SJCRH30 (cell line): ENCODE measurements at regions not wholly inside any gene's neighbourhood (a gene's known extent, or its start where the extent isn't known, plus 50 kb on each side); places are given as distances from the start of the nearest gene placed in this dataset.

Source experiments
- DNase-seq, 2 experiments: peaks; one replicate each; pipeline ENCODE4 v3.0.0-alpha.2; 2015 to 2020
- H3K27ac ChIP-seq: fragments of 250-450 bp; sonication (Bioruptor Pico); 2 replicates; pipeline ENCODE4 v1.5.1; 2020; ENCODE audit warnings: mild to moderate bottlenecking, moderate library complexity
- H3K27me3 ChIP-seq: fragments of 250-450 bp; sonication (Bioruptor Pico); 2 replicates; pipeline ENCODE4 v1.5.1; 2020; ENCODE audit warnings: mild to moderate bottlenecking, moderate library complexity
- H3K36me3 ChIP-seq: fragments of 250-450 bp; sonication (Bioruptor Pico); 2 replicates; pipeline ENCODE4 v1.5.1; 2020; ENCODE audit warnings: mild to moderate bottlenecking, moderate library complexity
- H3K4me1 ChIP-seq: fragments of 250-450 bp; sonication (Bioruptor Pico); 2 replicates; pipeline ENCODE4 v1.5.1; 2020; ENCODE audit warnings: mild to moderate bottlenecking, moderate library complexity
- H3K4me3 ChIP-seq: fragments of 250-450 bp; sonication (Bioruptor Pico); 2 replicates; pipeline ENCODE4 v1.5.1; 2020; ENCODE audit warnings: mild to moderate bottlenecking, moderate library complexity
- H3K9me3 ChIP-seq: fragments of 250-450 bp; sonication (Bioruptor Pico); replicated peaks from 2 replicates; pipeline ENCODE4 v1.5.1; 2020; ENCODE audit warnings: mild to moderate bottlenecking, moderate library complexity

- no peaks in the 10 kb centered on the region; the same call in 1 of the 2 replicates for H3K36me3 ChIP-seq
- no peaks in the 10 kb centered on the region for H3K27me3 ChIP-seq
- no peak overlapping the region for H3K27ac ChIP-seq
- no peaks in the 10 kb centered on the region for H3K4me1 ChIP-seq
- DNase-seq = no peak
- no peaks in the 10 kb centered on the region for H3K9me3 ChIP-seq
- no peak overlapping the region for H3K4me3 ChIP-seq
Observed at GRCh38 chr15:62781081-62781497, 261.5 kb upstream of the TPM1 start.

DNA sequence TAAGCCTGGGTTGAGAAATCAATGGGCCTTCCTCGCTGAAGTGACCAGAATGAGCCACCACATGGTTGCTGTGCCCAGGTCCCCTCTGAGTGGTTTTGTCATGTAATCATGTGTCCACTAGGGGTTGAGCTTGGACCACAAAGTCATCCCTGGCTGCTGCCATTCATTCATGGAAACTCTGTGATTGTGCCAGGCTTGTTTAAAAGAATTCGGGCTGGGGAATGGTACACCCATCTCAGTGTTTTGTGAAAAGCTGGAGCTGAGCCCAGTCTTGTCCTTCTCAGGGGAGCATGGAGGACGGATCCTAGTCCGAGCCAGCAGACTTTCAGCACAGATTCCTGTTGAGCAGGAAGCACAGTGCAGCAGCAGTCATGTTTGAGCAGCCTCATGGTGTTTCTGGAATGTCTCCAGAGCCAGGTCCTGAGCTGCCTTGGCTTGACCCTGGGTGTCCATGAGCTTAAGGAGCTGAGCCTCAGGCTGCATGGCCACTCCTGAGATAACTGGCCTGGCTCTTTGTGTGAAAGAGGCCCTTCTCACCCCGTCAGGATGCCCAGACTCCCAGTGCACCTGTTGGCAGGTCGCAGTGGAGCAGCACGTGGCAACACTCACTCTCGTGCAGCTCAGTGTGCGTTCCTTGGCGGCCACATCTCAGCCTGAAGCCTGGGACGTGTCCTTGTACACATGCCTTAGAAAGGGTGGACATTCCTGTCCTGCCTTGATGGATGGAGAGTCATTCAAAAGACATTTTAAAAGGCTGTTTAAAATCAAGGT lies 260.3 kb upstream of the TPM1 start:
- no peaks in the 10 kb centered on the region for H3K27me3 ChIP-seq
- 0 out of 2 replicates have a peak, but pooled peaks cover 2% of the 10 kb centered on the region for H3K4me1 ChIP-seq
- no peaks in the 10 kb centered on the region for H3K9me3 ChIP-seq
- peak; percentile 66 to 84 for DNase-seq
- no peak overlapping the region for H3K4me3 ChIP-seq
- H3K27ac ChIP-seq = no peak overlapping the region
- H3K36me3 ChIP-seq = no peaks in the 10 kb centered on the region; the same call in 1 of the 2 replicates

DNA sequence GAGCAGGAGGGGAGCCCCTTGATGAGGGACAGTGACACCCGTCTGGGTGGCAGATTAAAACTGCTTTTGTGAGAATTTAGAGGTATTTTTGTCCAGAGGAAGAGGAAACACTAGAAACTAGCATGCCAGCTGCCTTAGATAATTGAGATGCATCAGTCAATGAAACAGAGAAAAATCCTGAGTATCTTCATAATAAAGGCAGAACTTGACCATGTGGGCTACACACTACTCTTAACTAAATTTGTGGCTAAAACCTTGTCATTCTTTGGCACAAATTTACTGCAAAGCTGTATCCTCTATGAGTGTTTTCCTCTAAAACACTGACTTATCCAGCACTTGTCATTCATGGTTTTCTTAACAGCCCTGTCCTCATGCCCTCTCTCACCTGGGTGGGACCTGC lies 259.7 kb upstream of the TPM1 start:
- DNase-seq = no peak
- H3K27me3 ChIP-seq = no peaks in the 10 kb centered on the region

DNA sequence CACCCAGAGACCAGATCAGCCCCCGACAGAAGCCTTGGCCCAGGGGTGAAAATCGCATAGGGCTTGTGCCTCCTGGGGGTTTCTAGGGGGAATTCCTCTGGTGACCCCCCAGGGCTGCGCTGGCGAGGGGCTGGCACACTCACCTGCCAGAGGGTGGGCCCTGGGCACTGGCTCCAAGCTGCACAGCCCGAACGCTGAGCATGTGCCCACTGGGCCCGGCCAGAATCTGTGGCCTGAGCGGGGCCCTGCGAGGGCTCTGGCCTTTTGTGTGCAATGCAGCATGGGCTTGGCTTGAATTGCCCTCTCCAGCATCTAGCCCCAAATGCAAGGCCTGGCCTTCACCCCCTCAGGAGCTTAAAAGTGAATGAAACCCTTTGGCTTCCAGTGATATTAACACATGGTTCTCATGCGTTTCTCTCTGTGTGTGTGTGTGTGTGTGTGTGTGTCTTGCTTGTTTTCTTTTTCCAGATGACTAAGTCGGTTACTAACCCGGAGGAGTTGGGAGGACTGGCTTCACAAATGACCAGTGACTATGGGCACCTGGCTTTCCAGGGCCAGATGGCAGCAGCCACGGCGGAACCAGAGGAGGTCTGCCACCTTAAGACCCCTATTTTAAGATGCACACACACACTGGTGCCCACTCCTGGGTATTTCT lies 259.1 kb upstream of the TPM1 start:
- H3K4me3 ChIP-seq = no peak overlapping the region
- H3K36me3 ChIP-seq = no peaks in the 10 kb centered on the region; the same call in 1 of the 2 replicates
- H3K27me3 ChIP-seq = no peaks in the 10 kb centered on the region
- no peak overlapping the region for H3K27ac ChIP-seq
- no peak for DNase-seq
- 0 out of 2 replicates have a peak, but pooled peaks cover 2% of the 10 kb centered on the region for H3K4me1 ChIP-seq
- no peaks in the 10 kb centered on the region for H3K9me3 ChIP-seq

More for the DNA sequence above, 259.7 kb upstream of the TPM1 start:
- Histone ChIP-seq H3K27ac (no peak overlapping the region), H3K4me1 (0 out of 2 replicates have a peak, but pooled peaks cover 2% of the 10 kb centered on the region), H3K4me3 (no peak overlapping the region), H3K36me3 (no peaks in the 10 kb centered on the region; the same call in 1 of the 2 replicates), H3K9me3 (no peaks in the 10 kb centered on the region)

- Histone ChIP-seq H3K9me3 (no peaks in the 10 kb centered on the region), H3K27ac (no peak overlapping the region), H3K36me3 (no peaks in the 10 kb centered on the region), H3K4me1 (0 out of 2 replicates have a peak, but pooled peaks cover 2% of the 10 kb centered on the region), H3K27me3 (no peaks in the 10 kb centered on the region), H3K4me3 (no peak overlapping the region)
- DNase-seq = no peak
Observed at GRCh38 chr15:62785881-62786828, 256.4 kb upstream of the TPM1 start.

DNA sequence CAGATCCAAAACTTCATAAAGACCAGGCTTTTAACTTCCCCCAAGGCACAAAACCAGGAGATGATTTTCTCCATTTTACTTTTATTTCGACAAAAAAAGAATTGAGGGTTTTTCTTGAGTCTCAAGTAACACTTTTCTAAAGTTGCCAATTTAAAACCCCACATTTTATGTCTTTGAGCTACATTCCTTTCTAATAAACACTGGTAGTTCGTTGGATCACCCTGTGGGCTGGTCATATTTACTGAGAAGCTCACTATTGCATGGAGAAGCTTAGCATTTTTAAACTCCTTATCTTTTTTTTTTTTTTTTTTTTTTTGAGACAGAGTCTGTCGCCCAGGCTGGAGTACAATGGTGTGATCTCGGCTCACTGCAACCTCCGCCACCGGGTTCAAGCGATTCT lies 255.1 kb upstream of the TPM1 start:
- Histone ChIP-seq H3K27me3 (no peaks in the 10 kb centered on the region), H3K9me3 (no peaks in the 10 kb centered on the region), H3K4me3 (no peak overlapping the region), H3K4me1 (peaks cover 14% of the 10 kb centered on the region), H3K36me3 (no peaks in the 10 kb centered on the region), H3K27ac (no peak overlapping the region)
- DNase-seq = no peak

GRCh38 chr15:62788224-62788623 lies 254.3 kb upstream of the TPM1 start:
- Histone ChIP-seq H3K9me3 (no peaks in the 10 kb centered on the region), H3K27me3 (no peaks in the 10 kb centered on the region), H3K27ac (no peak overlapping the region), H3K4me3 (no peak overlapping the region), H3K4me1 (peaks cover 22% of the 10 kb centered on the region), H3K36me3 (no peaks in the 10 kb centered on the region)
- no peak for DNase-seq

GRCh38 chr15:62790546-62790945 lies 252.0 kb upstream of the TPM1 start:
- Histone ChIP-seq H3K9me3 (no peaks in the 10 kb centered on the region), H3K27me3 (no peaks in the 10 kb centered on the region), H3K4me1 (peaks cover 31% of the 10 kb centered on the region), H3K27ac (no peak overlapping the region), H3K4me3 (no peak overlapping the region), H3K36me3 (no peaks in the 10 kb centered on the region)
- no peak for DNase-seq

- DNase-seq = no peak
- Histone ChIP-seq H3K27me3 (no peaks in the 10 kb centered on the region), H3K36me3 (no peaks in the 10 kb centered on the region), H3K4me1 (peaks cover 40% of the 10 kb centered on the region), H3K27ac (peak overlapping the region; percentile 9; the same call in 1 of the 2 replicates), H3K4me3 (no peak overlapping the region), H3K9me3 (no peaks in the 10 kb centered on the region)
Observed at GRCh38 chr15:62791694-62792093, 250.9 kb upstream of the TPM1 start.

GRCh38 chr15:62792986-62793751 lies 249.4 kb upstream of the TPM1 start:
- Histone ChIP-seq H3K27ac (no peak overlapping the region; the same call in 1 of the 2 replicates), H3K4me3 (no peak overlapping the region), H3K4me1 (peaks cover 45% of the 10 kb centered on the region), H3K36me3 (no peaks in the 10 kb centered on the region), H3K27me3 (no peaks in the 10 kb centered on the region), H3K9me3 (no peaks in the 10 kb centered on the region)
- DNase-seq = no peak

- Histone ChIP-seq H3K27ac (no peak overlapping the region), H3K36me3 (no peaks in the 10 kb centered on the region), H3K4me3 (no peak overlapping the region), H3K9me3 (no peaks in the 10 kb centered on the region), H3K27me3 (no peaks in the 10 kb centered on the region), H3K4me1 (peaks cover 45% of the 10 kb centered on the region)
- no peak for DNase-seq
Observed at GRCh38 chr15:62793752-62794144, 248.8 kb upstream of the TPM1 start.

- H3K9me3 ChIP-seq = no peaks in the 10 kb centered on the region
- no peak for DNase-seq
- no peak overlapping the region for H3K4me3 ChIP-seq
- 0 out of 2 replicates have a peak, but pooled peaks cover 1% of the 10 kb centered on the region for H3K36me3 ChIP-seq
- H3K4me1 ChIP-seq = peaks cover 45% of the 10 kb centered on the region
- H3K27ac ChIP-seq = peak overlapping the region; percentile 84; the same call in 1 of the 2 replicates
- no peaks in the 10 kb centered on the region for H3K27me3 ChIP-seq
Observed at GRCh38 chr15:62795171-62795570, 247.4 kb upstream of the TPM1 start.

DNA sequence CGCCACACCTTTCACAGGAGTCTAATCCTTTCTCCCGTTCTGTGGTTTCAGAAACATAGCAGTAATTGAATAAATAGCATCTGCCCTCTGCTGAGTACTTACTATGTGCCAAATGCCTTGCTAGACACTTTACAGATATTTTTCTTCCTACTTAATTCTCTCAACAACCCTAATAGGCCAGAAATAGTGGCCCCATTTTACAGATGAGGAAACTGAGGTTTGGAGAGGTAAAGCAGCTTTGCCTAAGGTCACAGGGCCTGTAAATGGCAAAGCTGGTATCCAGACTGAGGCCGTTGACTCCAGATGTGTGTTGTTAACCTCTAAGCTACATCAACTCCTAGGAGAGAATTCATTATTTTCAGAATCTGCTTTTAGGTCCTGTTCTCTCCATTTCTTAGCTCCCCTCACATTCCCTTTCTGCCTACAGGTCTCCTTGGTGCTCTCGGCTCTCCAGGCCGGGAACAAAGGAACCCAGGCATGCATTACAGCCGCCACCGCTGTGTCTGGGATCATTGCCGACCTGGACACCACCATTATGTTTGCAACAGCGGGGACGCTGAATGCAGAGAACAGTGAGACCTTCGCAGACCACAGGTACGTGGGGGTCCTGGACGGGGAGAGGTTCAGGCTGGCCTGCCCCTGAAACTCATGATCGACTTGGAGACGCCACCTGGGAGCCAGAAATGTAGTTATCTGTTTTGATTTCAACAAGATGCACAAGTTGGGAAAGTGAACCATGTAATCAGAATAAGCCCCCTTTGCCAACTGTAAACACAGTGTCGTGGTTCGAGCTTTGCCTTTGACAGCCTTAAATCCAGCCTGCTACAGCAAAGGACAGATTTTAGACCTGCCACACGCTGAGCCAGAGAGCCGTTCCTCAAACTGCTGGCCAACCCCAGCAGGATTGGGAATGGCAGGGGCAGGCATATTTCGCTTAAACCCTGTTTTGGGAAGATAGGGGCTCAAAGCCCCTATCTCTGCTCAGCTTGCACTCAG lies 246.5 kb upstream of the TPM1 start:
- H3K27ac ChIP-seq = peak overlapping the region; percentile 84
- H3K4me1 ChIP-seq = peaks cover 45% of the 10 kb centered on the region
- H3K4me3 ChIP-seq = no peak overlapping the region
- 0 out of 2 replicates have a peak, but pooled peaks cover 2% of the 10 kb centered on the region for H3K36me3 ChIP-seq
- no peaks in the 10 kb centered on the region for H3K27me3 ChIP-seq
- no peaks in the 10 kb centered on the region for H3K9me3 ChIP-seq
- peak; percentile 65 to 73 for DNase-seq
